GM23338 (cell line): ENCODE measurements at regions not wholly inside any gene's neighbourhood (a gene's known extent, or its start where the extent isn't known, plus 50 kb on each side); places are given as distances from the start of the nearest gene placed in this dataset.

ENCODE experiments used
- ATAC-seq: fragments of 200-7000 bp; cut with Tn5 transposase; 3 replicates; pipeline ENCODE4 v1.9.1; 2020
- DNase-seq: peaks from one replicate; pipeline ENCODE4 v3.0.0-alpha.2; 2015; ENCODE audit warnings: low spot score
- H2AFZ ChIP-seq: fragments of 200-600 bp; sonication (generic); 2 replicates; pipeline ENCODE4 v1.8.0; 2016; ENCODE audit warnings: antibody characterized with exemption, mild to moderate bottlenecking, moderate library complexity
- H3F3A ChIP-seq: fragments of 200-600 bp; sonication (generic); replicated peaks from 2 replicates; pipeline ENCODE4 v1.8.0; 2017; ENCODE audit warnings: antibody characterized with exemption, mixed run types, low read depth
- H3K27ac ChIP-seq: fragments of 200-600 bp; sonication (generic); 2 replicates; pipeline ENCODE4 v1.6.1; 2016; ENCODE audit warnings: low read depth
- H3K27me3 ChIP-seq: fragments of 200-600 bp; sonication (generic); 2 replicates; pipeline ENCODE4 v1.8.0; 2016; ENCODE audit warnings: mild to moderate bottlenecking, mixed run types, moderate library complexity; ENCODE audit not compliant: insufficient read depth
- H3K36me3 ChIP-seq: fragments of 200-600 bp; sonication (generic); 2 replicates; pipeline ENCODE4 v1.8.0; 2016; ENCODE audit warnings: mild to moderate bottlenecking; ENCODE audit not compliant: insufficient read depth
- H3K4me1 ChIP-seq: fragments of 200-600 bp; sonication (generic); 2 replicates; pipeline ENCODE4 v1.8.0; 2016; ENCODE audit warnings: mild to moderate bottlenecking, moderate library complexity; ENCODE audit not compliant: insufficient read depth
- H3K4me2 ChIP-seq: fragments of 200-600 bp; sonication (generic); 2 replicates; pipeline ENCODE4 v1.7.1; 2017; ENCODE audit warnings: mixed run types
- H3K4me3 ChIP-seq: fragments of 200-600 bp; sonication (generic); 2 replicates; pipeline ENCODE4 v1.6.1; 2016; ENCODE audit warnings: mixed run types
- H3K79me2 ChIP-seq: fragments of 200-600 bp; sonication (generic); replicated peaks from 2 replicates; pipeline ENCODE4 v1.8.0; 2017; ENCODE audit warnings: mild to moderate bottlenecking; ENCODE audit not compliant: insufficient read depth
- H3K9me2 ChIP-seq: fragments of 200-600 bp; sonication (generic); 2 replicates; pipeline ENCODE4 v1.8.0; 2017; ENCODE audit not compliant: insufficient read depth
- H4K20me1 ChIP-seq: fragments of 200-600 bp; sonication (generic); replicated peaks from 2 replicates; pipeline ENCODE4 v1.8.0; 2017; ENCODE audit warnings: mild to moderate bottlenecking; ENCODE audit not compliant: insufficient read depth
- H3K27ac Mint-ChIP-seq: 2 replicates; pipeline ENCODE4 v1.8.0; 2020; ENCODE audit warnings: inconsistent platforms, mild to moderate bottlenecking, moderate library complexity, mixed read lengths
- H3K27me3 Mint-ChIP-seq: 3 replicates; pipeline ENCODE4 v1.8.0; 2022; ENCODE audit warnings: low read depth, mild to moderate bottlenecking, moderate library complexity, mixed read lengths, inconsistent platforms; ENCODE audit not compliant: insufficient read depth, poor library complexity
- H3K36me3 Mint-ChIP-seq: 3 replicates; pipeline ENCODE4 v1.8.0; 2021; ENCODE audit warnings: low read depth, mild to moderate bottlenecking, inconsistent platforms, moderate library complexity, mixed read lengths
- H3K4me1 Mint-ChIP-seq: 3 replicates; pipeline ENCODE4 v1.8.0; 2020; ENCODE audit warnings: mild to moderate bottlenecking, inconsistent platforms, mixed read lengths
- H3K4me3 Mint-ChIP-seq: 3 replicates; pipeline ENCODE4 v1.8.0; 2021; ENCODE audit warnings: moderate library complexity, mild to moderate bottlenecking, inconsistent platforms, mixed read lengths
- H3K9me3 Mint-ChIP-seq: 3 replicates; pipeline ENCODE4 v1.8.0; 2020; ENCODE audit warnings: moderate library complexity, mild to moderate bottlenecking, inconsistent platforms, mixed read lengths
- CTCF ChIP-seq, 2 experiments: fragments of 200-600 bp in 1 of 2; sonication (generic) in 1 of 2; conservative IDR thresholded peaks; 2 replicates each; pipeline versions ENCODE4 v1.5.1 to v1.6.1; 2016 to 2017; ENCODE audit warnings: antibody characterized with exemption in 2 of 2, low read depth in 2 of 2, mild to moderate bottlenecking in 2 of 2, moderate library complexity in 1 of 2
- ETS1 ChIP-seq: IDR thresholded peaks from 2 replicates; pipeline ENCODE4 v1.6.1; 2016; ENCODE audit warnings: antibody characterized with exemption
- NANOG ChIP-seq: IDR thresholded peaks from 2 replicates; pipeline ENCODE4 v1.6.1; 2016; ENCODE audit warnings: antibody characterized with exemption, borderline replicate concordance
- REST ChIP-seq: IDR thresholded peaks from one replicate; pipeline ENCODE4 v1.6.1; 2018; ENCODE audit warnings: antibody characterized with exemption; ENCODE audit not compliant: unreplicated experiment
- STAT1 ChIP-seq: IDR thresholded peaks from one replicate; pipeline ENCODE4 v1.6.1; 2016; ENCODE audit warnings: antibody characterized with exemption; ENCODE audit not compliant: unreplicated experiment
- ZNF114 ChIP-seq: fragments of 250-450 bp; sonication (Bioruptor Pico); IDR thresholded peaks from 2 replicates; pipeline ENCODE4 v1.5.0; 2020; ENCODE audit warnings: mild to moderate bottlenecking, moderate library complexity
- ZNF331 ChIP-seq: fragments of 250-450 bp; sonication (Bioruptor Pico); IDR thresholded peaks from 2 replicates; pipeline ENCODE4 v1.5.0; 2020; ENCODE audit warnings: low read depth, mild to moderate bottlenecking, moderate library complexity
- ZNF462 ChIP-seq: fragments of 250-450 bp; sonication (Bioruptor Pico); IDR thresholded peaks from 2 replicates; pipeline ENCODE4 v1.5.0; 2020; ENCODE audit warnings: mild to moderate bottlenecking, moderate library complexity

GRCh38 chr19:31461814-31462539, 112.7 kb upstream of the TSHZ3 start:
- Mint-ChIP-seq H3K27me3 (no peaks in the 10 kb centered on the region), H3K4me1 (no peaks in the 10 kb centered on the region), H3K36me3 (peaks cover 3% of the 10 kb centered on the region; the same call in 1 of the 3 replicates), H3K4me3 (no peak overlapping the region), H3K27ac (no peak overlapping the region), H3K9me3 (no peaks in the 10 kb centered on the region)
- ATAC-seq = peak; percentile 50; the same call in 2 of the 3 replicates
- Histone ChIP-seq H3K4me1 (no peaks in the 10 kb centered on the region), H2AFZ (peak overlapping the region; percentile 56; the same call in 1 of the 2 replicates), H3F3A (no peaks in the 10 kb centered on the region), H4K20me1 (no peaks in the 10 kb centered on the region), H3K27me3 (no peaks in the 10 kb centered on the region), H3K9me2 (no peaks in the 10 kb centered on the region), H3K36me3 (no peaks in the 10 kb centered on the region), H3K27ac (no peak overlapping the region), H3K4me3 (no peak overlapping the region), H3K79me2 (no peaks in the 10 kb centered on the region), H3K4me2 (no peak overlapping the region)
- TF ChIP-seq ZNF462 (CRISPR knock-in tag) = no peak
- no peak for TF ChIP-seq REST
- TF ChIP-seq CTCF (conservative IDR thresholded peaks at IDR 0.05; ENCODE audit: low read depth in 2 of 2) = peak; percentile 54 to 59
- TF ChIP-seq STAT1 = no peak
- no peak for TF ChIP-seq NANOG
- no peak for TF ChIP-seq ZNF331
- TF ChIP-seq ZNF114 (CRISPR knock-in tag) = no peak
- TF ChIP-seq ETS1 = no peak
- peak; percentile 47 for DNase-seq
